ENCODE measurements at regions not wholly inside any gene's neighbourhood (a gene's known extent, or its start where the extent isn't known, plus 50 kb on each side); places are given as distances from the start of the nearest gene placed in this dataset.

GRCh38 chr4:41426539-41426938 is 111.4 kb upstream of the LIMCH1 start:
- no peak overlapping the region for H2BK120ac ChIP-seq (ENCODE audit: low read depth, low read length, poor library complexity, severe bottlenecking)
- no peaks in the 10 kb centered on the region for H4K20me1 ChIP-seq (ENCODE audit: control insufficient read depth, insufficient read depth, insufficient read length)
- no peak overlapping the region for H3K4ac ChIP-seq (ENCODE audit: low read depth, low read length)
- no peak overlapping the region for H2BK12ac ChIP-seq (ENCODE audit: insufficient read length, low read depth, low read length)
- H3K79me2 ChIP-seq (ENCODE audit: insufficient read depth, low read length) = no peaks in the 10 kb centered on the region
- no peak overlapping the region for H3T11ph ChIP-seq (ENCODE audit: low read length)
- no peak overlapping the region for H2AFZ ChIP-seq (ENCODE audit: low read length)
- no peak overlapping the region for H2BK5ac ChIP-seq (ENCODE audit: insufficient read length, low read length)
- H3K27me3 ChIP-seq (ENCODE audit: insufficient read depth, low read length) = no peaks in the 10 kb centered on the region
- no peak overlapping the region for H4K5ac ChIP-seq (ENCODE audit: insufficient read length, low read depth, low read length)
- H2AK5ac ChIP-seq (ENCODE audit: insufficient read length, low read length) = no peak overlapping the region
- H3K4me2 ChIP-seq (ENCODE audit: insufficient read depth, insufficient read length, low read length) = no peak overlapping the region
- H2BK15ac ChIP-seq (ENCODE audit: low read depth, low read length) = no peak overlapping the region
- no peak overlapping the region for H3K14ac ChIP-seq (ENCODE audit: insufficient read depth, low read length)
- TF ChIP-seq CTCF (conservative IDR thresholded peaks at IDR 0.05) = no peak
- Mint-ChIP-seq H3K27ac (no peak overlapping the region), H3K4me1 (peaks cover 39 to 43% of the 10 kb centered on the region in 2 experiments), H3K4me3 (no peak overlapping the region), H3K9me3 (peaks cover 3 to 6% of the 10 kb centered on the region in 2 experiments; a peak in 2 of 5 replicates), H3K36me3 (ENCODE audit: insufficient read depth in 1 of 3, low read depth in 3 of 3) (peaks cover 0 to 8% (median 5%) of the 10 kb centered on the region in 3 experiments; a peak in 4 of 7 replicates), H3K27me3 (ENCODE audit: low read depth) (peaks cover 4% of the 10 kb centered on the region)
- H3K9ac ChIP-seq (ENCODE audit: extremely low read depth, insufficient read length, low read length) = no peak overlapping the region
- no peak overlapping the region for H3K23ac ChIP-seq (ENCODE audit: insufficient read length, low read depth, low read length)
- H2BK20ac ChIP-seq (ENCODE audit: low read depth, low read length, poor library complexity, severe bottlenecking) = no peak overlapping the region
- no peak overlapping the region for H3K56ac ChIP-seq (ENCODE audit: insufficient read length, low read depth, low read length)
- no peaks in the 10 kb centered on the region for H3K23me2 ChIP-seq (ENCODE audit: insufficient read length, low read depth, low read length, poor library complexity, severe bottlenecking)
- H3K4me1 ChIP-seq (ENCODE audit: insufficient read depth, low read length) = peaks cover 8% of the 10 kb centered on the region
- no peak overlapping the region for H3K18ac ChIP-seq (ENCODE audit: insufficient read length, low read depth, low read length)
- H4K8ac ChIP-seq (replicated peaks; ENCODE audit: insufficient read length, low read depth, low read length) = no peak overlapping the region
- H4K91ac ChIP-seq (ENCODE audit: insufficient read length, low read depth, low read length) = no peak overlapping the region
- no peak overlapping the region for H3K27ac ChIP-seq (ENCODE audit: insufficient read length, low read depth, low read length)
- no CpG with 5 or more reads among the region's 3 CpGs for WGBS (ENCODE audit: extremely low coverage, insufficient read length, low lambda C conversion rate)
- no peaks in the 10 kb centered on the region for H3K9me3 ChIP-seq (ENCODE audit: control insufficient read depth, low read depth, low read length)
- no peak for DNase-seq
- no peaks in the 10 kb centered on the region for H3K79me1 ChIP-seq (ENCODE audit: insufficient read depth, low read depth, low read length, poor library complexity, severe bottlenecking)
